H1 (cell line): ENCODE measurements at regions not wholly inside any gene's neighbourhood (a gene's known extent, or its start where the extent isn't known, plus 50 kb on each side); places are given as distances from the start of the nearest gene placed in this dataset.
A peak's percentile ranks its signal among the peaks of the same experiment; 100 is the strongest.

Experiments used
- CTCF ChIA-PET: fragments of 300-600 bp; sonication (Branson Sonifier 250); formaldehyde crosslinking; loops from one replicate; lab custom pipeline; 2021; ENCODE audit not compliant: partially characterized antibody; lab: Charles Lee
- POLR2A ChIA-PET: fragments of 300-600 bp; sonication (Branson Sonifier 250); formaldehyde crosslinking; loops from one replicate; lab custom pipeline; 2021; ENCODE audit warnings: inconsistent platforms; ENCODE audit not compliant: partially characterized antibody; lab: Charles Lee
- DNase-seq, 2 experiments: peaks; one replicate each; pipeline versions ENCODE4 v3.0.0 to v3.0.0-alpha.2; 2010 to 2022; ENCODE audit warnings: low spot score in 2 of 2, low read depth in 1 of 2, mixed read lengths in 1 of 2
- FAIRE-seq: peaks from 2 replicates; lab custom pipeline; 2011; peaks lifted over from hg19 to GRCh38; lab: Jason Lieb, UNC
- H2AFZ ChIP-seq: 2 replicates; pipeline ENCODE4 v1.8.1; 2012; ENCODE audit warnings: low read length, inconsistent platforms
- H2AK5ac ChIP-seq: 2 replicates; pipeline ENCODE4 v1.6.1; 2013; ENCODE audit warnings: low read depth, low read length
- H2BK120ac ChIP-seq: replicated peaks from 2 replicates; pipeline ENCODE3; 2013; ENCODE audit warnings: low read depth, low read length, inconsistent platforms
- H2BK12ac ChIP-seq: 2 replicates; pipeline ENCODE4 v1.6.1; 2013; ENCODE audit warnings: low read depth, low read length
- H2BK15ac ChIP-seq: 2 replicates; pipeline ENCODE4 v1.6.1; 2013; ENCODE audit warnings: low read length
- H2BK20ac ChIP-seq: 2 replicates; pipeline ENCODE4 v1.6.1; 2013; ENCODE audit warnings: low read length
- H2BK5ac ChIP-seq: 2 replicates; pipeline ENCODE4 v1.6.1; 2013; ENCODE audit warnings: low read depth, low read length
- H3K14ac ChIP-seq: 2 replicates; pipeline ENCODE4 v1.6.1; 2013; ENCODE audit warnings: inconsistent platforms; ENCODE audit not compliant: insufficient read length
- H3K18ac ChIP-seq: 2 replicates; pipeline ENCODE4 v1.6.1; 2013; ENCODE audit warnings: low read length; ENCODE audit errors: extremely low read depth
- H3K23ac ChIP-seq: 2 replicates; pipeline ENCODE4 v1.6.1; 2013; ENCODE audit warnings: inconsistent platforms; ENCODE audit not compliant: insufficient read length
- H3K23me2 ChIP-seq: 2 replicates; pipeline ENCODE4 v1.6.1; 2013; ENCODE audit warnings: low read depth, low read length
- H3K27ac ChIP-seq: 2 replicates; pipeline ENCODE4 v1.6.1; 2011; ENCODE audit warnings: low read depth, low read length, inconsistent platforms
- H3K27me3 ChIP-seq, 4 experiments: replicated peaks in 1 of 4; 1 replicate in 1 of 4; 2 replicates in 3 of 4; pipeline versions ENCODE4 v1.6.1 to v1.8.1; 2011 to 2013; ENCODE audit warnings: low read length in 3 of 4, mild to moderate bottlenecking in 3 of 4, inconsistent platforms in 2 of 4, mixed read lengths in 2 of 4, moderate library complexity in 1 of 4; ENCODE audit not compliant: control insufficient read depth in 3 of 4, insufficient read depth in 3 of 4; ENCODE audit errors: extremely low read depth in 1 of 4
- H3K36me3 ChIP-seq, 4 experiments: 2 replicates each; pipeline versions ENCODE4 v1.6.1 to v1.8.1; 2011 to 2013; ENCODE audit warnings: mild to moderate bottlenecking in 4 of 4, low read length in 3 of 4, moderate library complexity in 2 of 4, control low read depth in 1 of 4, inconsistent platforms in 1 of 4; ENCODE audit not compliant: insufficient read depth in 4 of 4, control insufficient read depth in 2 of 4
- H3K4ac ChIP-seq: replicated peaks from 2 replicates; pipeline ENCODE3; 2013; ENCODE audit warnings: low read length, low read depth, mixed read lengths, inconsistent platforms; ENCODE audit not compliant: insufficient read length
- H3K4me1 ChIP-seq, 4 experiments: replicated peaks in 1 of 4; 1 replicate in 1 of 4; 2 replicates in 3 of 4; pipeline versions ENCODE4 v1.6.1 to v1.8.1; 2011 to 2013; ENCODE audit warnings: low read length in 3 of 4, inconsistent platforms in 2 of 4, mixed read lengths in 1 of 4; ENCODE audit not compliant: insufficient read depth in 4 of 4, control insufficient read depth in 3 of 4
- H3K4me2 ChIP-seq, 2 experiments: 2 replicates each; pipeline versions ENCODE4 v1.6.1 to v1.8.1; 2011 to 2013; ENCODE audit warnings: low read depth in 2 of 2, low read length in 2 of 2, control low read depth in 1 of 2, inconsistent platforms in 1 of 2, mild to moderate bottlenecking in 1 of 2; ENCODE audit not compliant: insufficient read depth in 1 of 2
- H3K4me3 ChIP-seq, 4 experiments: fragments of 200-600, 300-600 bp in 1 of 4; sonication (generic), shearing (Covaris generic), sonication (Bioruptor Twin) in 1 of 4; 2 replicates each; pipeline versions ENCODE4 v1.5.1 to v1.8.1; 2011 to 2016; ENCODE audit warnings: low read length in 4 of 4, low read depth in 3 of 4, control low read depth in 2 of 4, inconsistent platforms in 2 of 4, mild to moderate bottlenecking in 2 of 4, mixed read lengths in 1 of 4, moderate library complexity in 1 of 4; ENCODE audit not compliant: insufficient read depth in 2 of 4; ENCODE audit errors: extremely low read depth in 1 of 4
- H3K56ac ChIP-seq: replicated peaks from 2 replicates; pipeline ENCODE3; 2013; ENCODE audit warnings: low read depth, mild to moderate bottlenecking, mixed read lengths, low read length, inconsistent platforms; ENCODE audit not compliant: insufficient read length
- H3K79me1 ChIP-seq: 2 replicates; pipeline ENCODE4 v1.6.1; 2013; ENCODE audit warnings: low read depth, low read length, control low read depth
- H3K79me2 ChIP-seq, 2 experiments: 2 replicates each; pipeline versions ENCODE4 v1.6.1 to v1.8.1; 2012 to 2013; ENCODE audit warnings: low read length in 2 of 2, mild to moderate bottlenecking in 2 of 2, inconsistent platforms in 1 of 2; ENCODE audit not compliant: insufficient read depth in 2 of 2, control insufficient read depth in 1 of 2
- H3K9ac ChIP-seq, 4 experiments: replicated peaks in 1 of 4; 1 replicate in 1 of 4; 2 replicates in 3 of 4; pipeline versions ENCODE4 v1.6.1 to v1.8.1; 2011 to 2013; ENCODE audit warnings: low read depth in 3 of 4, low read length in 3 of 4, control low read depth in 2 of 4, mild to moderate bottlenecking in 2 of 4, moderate library complexity in 2 of 4, inconsistent platforms in 1 of 4; ENCODE audit errors: extremely low read depth in 1 of 4
- H3K9me3 ChIP-seq, 2 experiments: 2 replicates each; pipeline versions ENCODE4 v1.6.1 to v1.8.1; 2012 to 2013; ENCODE audit warnings: mild to moderate bottlenecking in 2 of 2, moderate library complexity in 2 of 2, control low read depth in 1 of 2, inconsistent platforms in 1 of 2, low read depth in 1 of 2, low read length in 1 of 2, mixed read lengths in 1 of 2; ENCODE audit not compliant: insufficient read depth in 2 of 2
- H4K20me1 ChIP-seq, 2 experiments: replicated peaks in 1 of 2; 2 replicates each; pipeline versions ENCODE3 to v1.8.1; 2011 to 2013; ENCODE audit warnings: inconsistent platforms in 2 of 2, low read length in 2 of 2, mild to moderate bottlenecking in 1 of 2; ENCODE audit not compliant: insufficient read depth in 2 of 2, control insufficient read depth in 1 of 2
- H4K5ac ChIP-seq: 2 replicates; pipeline ENCODE4 v1.6.1; 2013; ENCODE audit warnings: low read length, low read depth, mixed read lengths, inconsistent platforms; ENCODE audit not compliant: insufficient read length
- H4K8ac ChIP-seq: 2 replicates; pipeline ENCODE4 v1.8.0; 2013; ENCODE audit warnings: mild to moderate bottlenecking, moderate library complexity, low read length, inconsistent platforms; ENCODE audit not compliant: insufficient read depth; ENCODE audit errors: extremely low read depth
- H4K91ac ChIP-seq: replicated peaks from 2 replicates; pipeline ENCODE3; 2013; ENCODE audit warnings: low read length, mixed read lengths, inconsistent platforms; ENCODE audit not compliant: insufficient read length
- EZH2 ChIP-seq: fragments of 200-600 bp; sonication (generic); IDR thresholded peaks from 2 replicates; pipeline ENCODE4 v1.7.1; 2012; ENCODE audit warnings: low read depth, mild to moderate bottlenecking, moderate library complexity, low read length, inconsistent platforms; ENCODE audit not compliant: severe bottlenecking
- RBBP5 ChIP-seq: IDR thresholded peaks from 2 replicates; pipeline ENCODE4 v1.7.1; 2012; ENCODE audit warnings: low read depth, mild to moderate bottlenecking, inconsistent platforms, low read length, moderate library complexity, borderline replicate concordance
- WGBS, 2 experiments: shearing (Covaris generic) in 1 of 2; methylation state at CpG; one replicate each; pipeline versions ENCODE4 v1.1.6 to v1.1.7; 2013 to 2015; ENCODE audit warnings: low lambda C conversion rate in 2 of 2, mixed read lengths in 2 of 2, inconsistent platforms in 1 of 2, low coverage in 1 of 2, missing lambda C conversion rate in 1 of 2; ENCODE audit not compliant: insufficient replicate concordance in 2 of 2, insufficient coverage in 1 of 2, insufficient read length in 1 of 2; ENCODE audit errors: extremely low coverage in 1 of 2, missing lambda C conversion rate in 1 of 2; 5-methylcytosine and 5-hydroxymethylcytosine counted together

DNA sequence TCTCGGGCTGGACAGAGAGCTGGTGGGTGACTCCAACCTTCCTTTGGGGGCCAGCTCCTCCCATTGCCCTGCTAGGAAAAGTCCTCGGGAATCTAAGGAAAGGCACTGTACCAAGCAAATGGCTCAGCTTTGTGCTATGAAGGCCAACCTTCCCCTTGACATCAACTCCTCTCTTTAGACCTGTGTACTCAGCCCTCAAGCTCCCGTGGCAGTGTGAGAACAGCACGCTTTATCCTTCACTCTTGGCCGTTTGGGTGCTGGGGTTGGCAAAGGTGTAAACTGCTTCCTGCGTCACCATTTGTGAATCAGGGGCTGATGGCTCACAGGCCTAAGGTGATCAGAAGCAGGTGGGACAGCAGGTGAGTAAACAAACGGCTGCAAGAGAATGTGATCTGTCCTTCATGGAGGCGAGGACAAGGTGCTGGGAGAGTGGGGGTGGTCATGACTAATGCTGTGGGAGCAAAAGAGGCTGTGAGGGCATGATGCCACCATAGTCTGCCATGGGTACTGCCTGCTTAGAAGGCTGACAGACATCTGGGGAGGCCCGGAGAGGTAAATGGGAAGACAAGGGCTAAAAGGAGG lies 165.2 kb upstream of the TPM1 start:
- ChIA-PET CTCF (interaction anchor here (0.6 to 1.8 kb wide), 5 partner anchors 10 to 31 kb away, joined by 3 to 5 read pairs (median 4); no protein-coding TSS in a partner anchor), POLR2A (no interaction called here)
- H4K5ac ChIP-seq: no peak overlapping the region
- H3K4me3 ChIP-seq: no peak overlapping the region
- WGBS, 2 experiments: 86% methylated on average over 9 of the region's 9 CpGs; no CpG with 5 or more reads in 1 of the 2 experiments
- no peak overlapping the region for H4K8ac ChIP-seq
- 0 out of 2 replicates have a peak overlapping the region, but pooled peaks have one; percentile 36 for H2BK15ac ChIP-seq
- H2BK120ac ChIP-seq: no peak overlapping the region
- no peak overlapping the region for H3K23ac ChIP-seq
- no peak overlapping the region for H3K14ac ChIP-seq
- H3K4me2 ChIP-seq: no peak overlapping the region
- no peak overlapping the region for H3K56ac ChIP-seq
- H3K18ac ChIP-seq: no peak overlapping the region
- H4K91ac ChIP-seq: no peak overlapping the region
- FAIRE-seq: no peak
- H3K27me3 ChIP-seq: no peaks in the 10 kb centered on the region
- peak overlapping the region; percentile 40; the same call in 1 of the 2 replicates for H2BK20ac ChIP-seq
- no peaks in the 10 kb centered on the region for H4K20me1 ChIP-seq
- H2AK5ac ChIP-seq: no peak overlapping the region
- no peak overlapping the region for H3K9ac ChIP-seq
- DNase-seq: peak in 1 of 2 experiments; percentile 33
- H3K79me1 ChIP-seq: no peaks in the 10 kb centered on the region
- peaks cover 6 to 14% (median 9%) of the 10 kb centered on the region in 4 experiments for H3K4me1 ChIP-seq
- no peaks in the 10 kb centered on the region for H3K9me3 ChIP-seq
- H2BK12ac ChIP-seq: peak overlapping the region; percentile 35; the same call in 1 of the 2 replicates
- H3K23me2 ChIP-seq: no peaks in the 10 kb centered on the region
- H3K4ac ChIP-seq: no peak overlapping the region
- H2BK5ac ChIP-seq: no peak overlapping the region
- no peak overlapping the region for H3K27ac ChIP-seq
- no peaks in the 10 kb centered on the region for H3K79me2 ChIP-seq
- no peak overlapping the region for H2AFZ ChIP-seq
- no peaks in the 10 kb centered on the region for H3K36me3 ChIP-seq
- TF ChIP-seq RBBP5 (no peak), EZH2 (no peak)
